ENCODE measurements at regions not wholly inside any gene's neighbourhood (a gene's known extent, or its start where the extent isn't known, plus 50 kb on each side); places are given as distances from the start of the nearest gene placed in this dataset.

GRCh38 chr11:128302425-128303186 is 284.8 kb downstream of the ETS1 start:
- Histone ChIP-seq H3K36me3 (ENCODE audit: control insufficient read depth in 1 of 2, insufficient read depth in 2 of 2, low read length in 1 of 2) (no peaks in the 10 kb centered on the region), H3K4me1 (ENCODE audit: control insufficient read depth in 1 of 2, insufficient read depth in 2 of 2, low read length in 2 of 2) (peaks cover 0 to 6% of the 10 kb centered on the region in 2 donors), H3K27ac (ENCODE audit: low read depth in 1 of 2, low read length in 2 of 2) (no peak overlapping the region), H3K4me3 (ENCODE audit: low read length in 2 of 2) (no peak overlapping the region), H3K27me3 (ENCODE audit: control insufficient read depth in 1 of 2, insufficient read depth in 2 of 2, low read length in 1 of 2) (no peaks in the 10 kb centered on the region), H3K9me3 (ENCODE audit: control insufficient read depth, low read length) (no peaks in the 10 kb centered on the region)
- ATAC-seq (ENCODE audit: low FRiP score) (no peak), DNase-seq (no peak)
- intact Hi-C loops (cut with DNase I): no loop called here
- 90 to 91% methylated on average over 7 of the region's 7 CpGs for WGBS, 2 donors

- Histone ChIP-seq H3K9me3 (ENCODE audit: control insufficient read depth, low read length) (no peaks in the 10 kb centered on the region), H3K27ac (ENCODE audit: low read depth in 1 of 2, low read length in 2 of 2) (no peak overlapping the region), H3K4me1 (ENCODE audit: control insufficient read depth in 1 of 2, insufficient read depth in 2 of 2, low read length in 2 of 2) (peaks cover 0 to 6% of the 10 kb centered on the region in 2 donors), H3K4me3 (ENCODE audit: low read length in 2 of 2) (no peak overlapping the region), H3K27me3 (ENCODE audit: control insufficient read depth in 1 of 2, insufficient read depth in 2 of 2, low read length in 1 of 2) (no peaks in the 10 kb centered on the region), H3K36me3 (ENCODE audit: control insufficient read depth in 1 of 2, insufficient read depth in 2 of 2, low read length in 1 of 2) (no peaks in the 10 kb centered on the region)
- intact Hi-C loops (cut with DNase I): no loop called here
- ATAC-seq (ENCODE audit: low FRiP score) (no peak), DNase-seq (no peak)
- 91 to 93% methylated on average over 2 of the region's 2 CpGs for WGBS, 2 donors
Measured at GRCh38 chr11:128301756-128302155, 285.6 kb downstream of the ETS1 start.

GRCh38 chr11:128300785-128301184 is 286.6 kb downstream of the ETS1 start:
- H3K9me3 ChIP-seq (ENCODE audit: control insufficient read depth, low read length): no peaks in the 10 kb centered on the region
- DNase-seq (no peak), ATAC-seq (ENCODE audit: low FRiP score) (no peak)
- peaks cover 0 to 6% of the 10 kb centered on the region in 2 donors for H3K4me1 ChIP-seq (ENCODE audit: control insufficient read depth in 1 of 2, insufficient read depth in 2 of 2, low read length in 2 of 2)
- no peak overlapping the region for H3K27ac ChIP-seq (ENCODE audit: low read depth in 1 of 2, low read length in 2 of 2)
- intact Hi-C loops (cut with DNase I): no loop called here
- no peaks in the 10 kb centered on the region for H3K27me3 ChIP-seq (ENCODE audit: control insufficient read depth in 1 of 2, insufficient read depth in 2 of 2, low read length in 1 of 2)
- no peak overlapping the region for H3K4me3 ChIP-seq (ENCODE audit: low read length in 2 of 2)
- WGBS, 2 donors: 87 to 90% methylated on average over 2 of the region's 2 CpGs
- no peaks in the 10 kb centered on the region for H3K36me3 ChIP-seq (ENCODE audit: control insufficient read depth in 1 of 2, insufficient read depth in 2 of 2, low read length in 1 of 2)

DNA sequence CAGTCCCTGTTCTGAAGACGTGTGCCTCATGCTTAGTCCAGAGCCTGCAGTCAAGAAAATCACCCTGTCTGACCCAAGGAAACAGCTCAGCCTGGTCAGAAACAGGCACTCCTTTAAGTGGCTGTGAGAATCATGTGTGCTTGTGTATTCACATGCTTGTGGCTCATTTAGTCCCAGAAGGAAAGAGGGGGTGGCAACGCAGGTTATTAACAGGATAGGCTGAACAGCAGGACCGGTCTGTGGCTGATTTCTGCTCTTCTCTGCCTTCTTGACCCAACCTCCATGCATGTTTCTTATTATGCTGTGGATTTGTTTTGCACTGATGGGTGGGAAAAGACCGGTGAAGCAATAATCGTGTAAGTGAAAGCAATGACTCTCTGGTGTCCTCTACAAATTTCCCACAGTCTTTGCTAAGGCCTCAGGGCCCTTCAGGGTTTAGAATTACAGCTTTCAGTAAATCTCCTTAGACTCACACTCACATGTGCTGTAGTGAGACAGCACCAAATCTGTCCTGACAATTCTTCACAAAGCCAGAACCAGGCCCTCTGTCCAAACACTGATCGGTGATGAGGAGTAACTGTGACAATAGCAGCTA is 288.1 kb downstream of the ETS1 start:
- no peaks in the 10 kb centered on the region for H3K36me3 ChIP-seq (ENCODE audit: control insufficient read depth in 1 of 2, insufficient read depth in 2 of 2, low read length in 1 of 2)
- no peaks in the 10 kb centered on the region for H3K9me3 ChIP-seq (ENCODE audit: control insufficient read depth, low read length)
- intact Hi-C loops (cut with DNase I): loop anchor here (5.0 to 10.0 kb wide), 5 partner anchors 124 to 274 kb away; no protein-coding TSS in a partner anchor
- peak; percentile 16 for ATAC-seq (ENCODE audit: low FRiP score)
- H3K27me3 ChIP-seq (ENCODE audit: control insufficient read depth in 1 of 2, insufficient read depth in 2 of 2, low read length in 1 of 2): no peaks in the 10 kb centered on the region
- no peak for DNase-seq
- no peak overlapping the region for H3K4me3 ChIP-seq (ENCODE audit: low read length in 2 of 2)
- WGBS, 2 donors: 58 to 68% methylated on average over 6 of the region's 6 CpGs
- H3K27ac ChIP-seq (ENCODE audit: low read depth in 1 of 2, low read length in 2 of 2): peak overlapping the region in 1 of 2 donors; percentile 51
- H3K4me1 ChIP-seq (ENCODE audit: control insufficient read depth in 1 of 2, insufficient read depth in 2 of 2, low read length in 2 of 2): peaks cover 3 to 6% of the 10 kb centered on the region in 2 donors

DNA sequence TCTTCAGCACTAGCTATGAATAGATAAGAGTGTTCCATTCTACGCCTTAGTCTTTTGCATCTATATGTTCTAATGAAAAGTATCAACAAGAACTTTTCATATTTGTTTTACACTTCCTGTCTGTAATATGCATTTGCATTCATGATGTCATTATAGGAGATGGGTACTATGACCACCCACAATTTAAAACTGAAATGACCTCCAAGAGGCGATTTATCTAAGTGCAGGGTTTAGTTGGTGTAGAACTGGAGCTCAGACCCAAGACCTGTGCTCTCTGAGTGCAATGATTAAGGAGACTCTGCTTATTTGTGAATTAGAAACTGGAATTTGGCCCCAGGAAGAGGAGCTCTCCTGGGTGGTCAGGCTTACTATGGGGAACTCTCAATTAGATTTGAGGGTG is 289.1 kb downstream of the ETS1 start:
- WGBS, 2 donors: 91 to 93% methylated on average over 2 of the region's 2 CpGs
- intact Hi-C loops (cut with DNase I): loop anchor here (5.0 to 10.0 kb wide), 5 partner anchors 123 to 273 kb away; no protein-coding TSS in a partner anchor
- no peaks in the 10 kb centered on the region for H3K9me3 ChIP-seq (ENCODE audit: control insufficient read depth, low read length)
- no peak overlapping the region for H3K4me3 ChIP-seq (ENCODE audit: low read length in 2 of 2)
- H3K4me1 ChIP-seq (ENCODE audit: control insufficient read depth in 1 of 2, insufficient read depth in 2 of 2, low read length in 2 of 2): peaks cover 6 to 10% of the 10 kb centered on the region in 2 donors
- DNase-seq: no peak
- peak overlapping the region in 1 of 2 donors; percentile 25 for H3K27ac ChIP-seq (ENCODE audit: low read depth in 1 of 2, low read length in 2 of 2)
- ATAC-seq (ENCODE audit: low FRiP score): no peak
- H3K36me3 ChIP-seq (ENCODE audit: control insufficient read depth in 1 of 2, insufficient read depth in 2 of 2, low read length in 1 of 2): no peaks in the 10 kb centered on the region
- H3K27me3 ChIP-seq (ENCODE audit: control insufficient read depth in 1 of 2, insufficient read depth in 2 of 2, low read length in 1 of 2): no peaks in the 10 kb centered on the region

GRCh38 chr11:128297805-128298204 is 289.6 kb downstream of the ETS1 start:
- no peak overlapping the region for H3K27ac ChIP-seq (ENCODE audit: low read depth in 1 of 2, low read length in 2 of 2)
- no peaks in the 10 kb centered on the region for H3K9me3 ChIP-seq (ENCODE audit: control insufficient read depth, low read length)
- intact Hi-C loops (cut with DNase I): loop anchor here (5.0 to 10.0 kb wide), 5 partner anchors 123 to 273 kb away; no protein-coding TSS in a partner anchor
- H3K27me3 ChIP-seq (ENCODE audit: control insufficient read depth in 1 of 2, insufficient read depth in 2 of 2, low read length in 1 of 2): no peaks in the 10 kb centered on the region
- DNase-seq (no peak), ATAC-seq (ENCODE audit: low FRiP score) (no peak)
- 94% methylated on average over 3 of the region's 3 CpGs for WGBS, 2 donors
- H3K4me1 ChIP-seq (ENCODE audit: control insufficient read depth in 1 of 2, insufficient read depth in 2 of 2, low read length in 2 of 2): peaks cover 6 to 10% of the 10 kb centered on the region in 2 donors
- no peak overlapping the region for H3K4me3 ChIP-seq (ENCODE audit: low read length in 2 of 2)
- H3K36me3 ChIP-seq (ENCODE audit: control insufficient read depth in 1 of 2, insufficient read depth in 2 of 2, low read length in 1 of 2): no peaks in the 10 kb centered on the region

- H3K36me3 ChIP-seq (ENCODE audit: control insufficient read depth in 1 of 2, insufficient read depth in 2 of 2, low read length in 1 of 2): no peaks in the 10 kb centered on the region
- ATAC-seq (ENCODE audit: low FRiP score) (no peak), DNase-seq (no peak)
- peaks cover 6 to 10% of the 10 kb centered on the region in 2 donors for H3K4me1 ChIP-seq (ENCODE audit: control insufficient read depth in 1 of 2, insufficient read depth in 2 of 2, low read length in 2 of 2)
- H3K27ac ChIP-seq (ENCODE audit: low read depth in 1 of 2, low read length in 2 of 2): no peak overlapping the region
- H3K9me3 ChIP-seq (ENCODE audit: control insufficient read depth, low read length): no peaks in the 10 kb centered on the region
- H3K27me3 ChIP-seq (ENCODE audit: control insufficient read depth in 1 of 2, insufficient read depth in 2 of 2, low read length in 1 of 2): no peaks in the 10 kb centered on the region
- no peak overlapping the region for H3K4me3 ChIP-seq (ENCODE audit: low read length in 2 of 2)
- WGBS, 2 donors: 49 to 58% methylated on average over 4 of the region's 4 CpGs
- intact Hi-C loops (cut with DNase I): loop anchor here (5.0 to 10.0 kb wide), 5 partner anchors 122 to 272 kb away; no protein-coding TSS in a partner anchor
Measured at GRCh38 chr11:128297091-128297651, 290.2 kb downstream of the ETS1 start.

DNA sequence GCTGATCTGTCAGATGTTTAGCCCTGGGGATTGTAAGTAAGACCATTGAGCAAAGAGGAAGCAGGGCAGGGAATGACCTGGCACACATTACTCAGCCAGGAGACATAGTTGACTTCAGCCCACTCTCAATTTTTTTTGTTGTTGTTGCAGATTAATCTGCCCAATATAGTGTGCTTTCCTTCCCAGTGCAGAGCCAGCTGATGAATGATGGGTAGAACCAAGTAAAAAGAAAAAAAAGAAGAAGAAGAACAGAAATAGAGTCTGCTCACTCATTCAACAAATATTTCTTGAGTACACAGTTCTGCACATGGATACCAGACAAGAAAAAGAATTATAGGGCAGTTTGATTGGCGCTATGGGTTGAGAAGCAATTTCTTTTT is 292.7 kb downstream of the ETS1 start:
- no peaks in the 10 kb centered on the region for H3K36me3 ChIP-seq (ENCODE audit: control insufficient read depth in 1 of 2, insufficient read depth in 2 of 2, low read length in 1 of 2)
- peak overlapping the region; percentile 23 to 41 for H3K27ac ChIP-seq (ENCODE audit: low read depth in 1 of 2, low read length in 2 of 2)
- peaks cover 6 to 10% of the 10 kb centered on the region in 2 donors for H3K4me1 ChIP-seq (ENCODE audit: control insufficient read depth in 1 of 2, insufficient read depth in 2 of 2, low read length in 2 of 2)
- no peaks in the 10 kb centered on the region for H3K27me3 ChIP-seq (ENCODE audit: control insufficient read depth in 1 of 2, insufficient read depth in 2 of 2, low read length in 1 of 2)
- H3K9me3 ChIP-seq (ENCODE audit: control insufficient read depth, low read length): no peaks in the 10 kb centered on the region
- ATAC-seq (ENCODE audit: low FRiP score) (peak; percentile 67), DNase-seq (no peak)
- WGBS, 2 donors: 7 to 11% methylated on average over 1 of the region's 1 CpG
- intact Hi-C loops (cut with DNase I): loop anchor here (5.0 to 10.0 kb wide), 10 partner anchors 117 to 533 kb away; no protein-coding TSS in a partner anchor
- no peak overlapping the region for H3K4me3 ChIP-seq (ENCODE audit: low read length in 2 of 2)
